NCI-H1092 (cell line): ENCODE measurements at regions not wholly inside any gene's neighbourhood (a gene's known extent, or its start where the extent isn't known, plus 50 kb on each side); places are given as distances from the start of the nearest gene placed in this dataset.
"Not testable (repeated sequence)": the region's sequence is repeated elsewhere in the genome, so short reads cannot be mapped to it uniquely, and the experiment has no call there.

Experiments used
- DNase-seq: peaks from one replicate; lab custom pipeline; 2025; lab: John Stamatoyannopoulos, UW

- DNase-seq: not testable (repeated sequence)
Observed at GRCh38 chr16:29274055-29275035, 132.2 kb downstream of the NPIPB11 start.

DNA sequence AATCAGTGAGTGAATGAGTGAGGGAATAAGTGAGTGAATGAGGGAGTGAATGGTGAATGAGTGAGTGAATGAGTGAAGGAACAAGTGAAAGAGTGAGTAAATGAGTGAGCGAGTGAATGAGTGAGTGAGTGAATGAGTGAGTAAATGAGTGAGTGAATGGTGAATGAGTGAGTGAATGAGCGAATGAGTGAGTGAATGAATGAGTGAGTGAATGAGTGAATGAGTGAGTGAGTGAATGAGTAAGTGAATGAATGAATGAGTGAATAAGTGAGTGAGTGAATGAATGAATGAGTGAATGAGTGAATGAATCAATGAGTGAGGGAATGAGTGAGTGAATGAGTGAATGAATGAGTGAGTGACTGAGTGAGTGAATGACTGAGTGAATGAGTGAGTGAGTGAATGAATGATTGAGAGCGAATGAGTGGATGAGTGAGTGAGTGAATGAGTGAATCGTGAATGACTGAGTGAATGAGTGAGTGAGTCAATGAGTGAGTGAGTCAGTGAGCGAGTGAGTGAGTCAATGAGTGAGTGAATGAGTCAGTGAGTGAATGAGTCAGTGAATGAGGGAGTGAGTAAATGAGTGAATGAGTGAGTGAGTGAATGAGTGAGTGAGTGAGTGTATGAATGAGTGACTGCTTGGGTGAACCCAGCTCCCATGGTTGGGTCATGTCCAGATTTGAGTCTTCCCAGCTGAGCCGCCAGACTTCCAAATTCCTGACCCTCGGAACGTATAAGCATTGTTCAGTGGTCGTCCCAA lies 133.0 kb downstream of the NPIPB11 start:
- DNase-seq: not testable (repeated sequence)

GRCh38 chr16:29271721-29272675 lies 134.5 kb downstream of the NPIPB11 start:
- not testable (repeated sequence) for DNase-seq

DNA sequence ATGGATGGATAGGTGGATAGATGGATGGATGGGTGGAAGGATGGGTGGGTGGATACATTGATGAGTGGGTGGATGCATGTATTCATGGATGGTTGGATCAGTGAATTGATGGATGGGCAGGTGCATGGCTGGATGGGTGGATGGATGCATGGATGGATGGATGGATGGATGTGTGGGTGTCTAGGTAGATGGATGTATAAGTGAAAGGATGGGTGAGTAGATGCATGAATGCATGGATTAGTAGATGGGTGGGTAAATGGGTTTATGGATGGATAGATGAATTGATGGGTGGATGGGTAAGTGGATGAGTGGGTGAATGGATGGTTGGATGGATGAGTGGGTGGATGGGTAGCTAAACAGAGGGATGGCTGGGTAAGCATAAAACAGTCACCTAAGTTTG lies 135.6 kb downstream of the NPIPB11 start:
- DNase-seq: not testable (repeated sequence)

- not testable (repeated sequence) for DNase-seq
Observed at GRCh38 chr16:29270033-29270432, 136.5 kb downstream of the NPIPB11 start.

DNA sequence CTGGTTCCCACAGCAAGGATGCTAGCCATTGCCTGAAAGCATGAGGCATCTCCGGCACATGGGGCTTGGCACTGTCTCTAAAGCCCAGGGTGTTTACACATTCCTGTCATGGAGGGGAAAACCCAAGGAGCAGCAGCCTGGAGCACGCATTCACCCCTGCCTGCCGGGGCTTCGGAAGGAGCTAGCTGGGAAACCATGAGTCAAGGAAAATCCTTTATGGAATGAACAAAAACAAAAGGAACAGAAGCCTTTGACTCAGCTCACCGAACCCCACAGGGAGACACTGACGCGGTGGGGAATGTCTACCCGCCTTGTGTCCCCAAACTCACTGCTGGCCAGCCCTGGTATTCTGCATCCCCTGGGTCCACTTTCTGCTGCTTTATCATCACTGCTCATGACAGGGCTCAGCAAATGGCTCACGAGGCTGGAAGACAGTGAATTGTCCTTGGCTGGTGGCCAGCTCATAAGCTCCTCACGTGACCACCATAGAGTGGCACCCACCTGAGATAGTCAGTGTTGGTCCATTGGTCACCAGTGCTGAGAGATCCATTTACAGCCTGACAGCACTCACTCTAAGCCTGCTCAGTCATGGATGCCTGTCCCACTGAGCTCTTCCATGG lies 137.2 kb downstream of the NPIPB11 start:
- not testable (repeated sequence) for DNase-seq

DNA sequence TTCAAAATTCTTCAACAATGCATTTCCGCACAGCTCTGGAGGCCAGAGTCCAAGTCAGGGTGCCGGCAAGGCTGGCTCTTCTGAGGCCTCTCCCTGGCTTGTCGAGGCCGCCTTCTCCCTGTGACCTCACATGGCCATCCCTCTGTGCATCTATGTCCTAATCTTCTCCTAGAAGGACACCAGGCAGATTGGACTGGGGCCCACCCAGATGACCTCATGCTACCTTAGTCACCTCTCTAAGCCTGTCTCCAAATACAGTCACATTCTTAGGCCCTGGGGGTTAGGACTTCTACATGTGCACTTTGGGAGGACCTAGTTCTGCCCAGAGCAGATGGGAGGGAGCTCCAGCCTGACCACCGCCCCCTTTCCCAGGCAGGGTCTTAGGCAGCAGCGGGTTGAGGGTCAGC lies 137.7 kb downstream of the NPIPB11 start:
- DNase-seq: not testable (repeated sequence)

- not testable (repeated sequence) for DNase-seq
Observed at GRCh38 chr16:29268348-29268747, 138.2 kb downstream of the NPIPB11 start.

GRCh38 chr16:29267891-29268290 lies 138.6 kb downstream of the NPIPB11 start:
- DNase-seq: not testable (repeated sequence)

- not testable (repeated sequence) for DNase-seq
Observed at GRCh38 chr16:29267055-29267619, 139.4 kb downstream of the NPIPB11 start.

GRCh38 chr16:29266612-29267011 lies 139.9 kb downstream of the NPIPB11 start:
- DNase-seq: not testable (repeated sequence)

DNA sequence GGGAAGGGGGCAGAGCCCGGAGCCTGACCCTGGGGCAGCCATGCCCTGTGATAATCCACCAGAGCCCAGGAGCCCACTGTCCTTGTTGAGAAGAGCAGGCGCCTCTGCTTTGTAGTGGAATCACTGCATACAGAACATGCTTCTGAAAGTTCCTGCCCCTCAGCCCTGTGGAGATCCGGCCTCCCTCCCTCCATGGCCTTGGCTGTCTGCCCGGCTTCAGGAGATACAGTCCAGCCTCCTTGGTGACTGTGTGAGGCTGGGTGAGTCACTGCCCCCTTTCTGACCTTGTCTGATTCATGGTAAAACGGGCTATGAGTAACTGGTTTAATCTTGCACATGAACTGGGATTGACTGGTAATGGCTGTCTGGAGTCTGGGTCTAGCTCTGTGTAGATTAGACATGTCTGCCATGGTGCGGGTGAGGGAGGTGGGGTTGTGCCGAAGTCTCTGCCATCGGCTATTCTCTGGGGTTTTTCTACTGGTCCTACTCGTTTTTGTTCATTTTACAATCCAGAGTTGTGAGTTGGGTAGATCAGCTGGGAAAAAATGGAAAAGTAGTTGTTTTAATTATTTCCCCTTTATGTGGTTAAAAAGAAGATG lies 141.2 kb downstream of the NPIPB11 start:
- DNase-seq: not testable (repeated sequence)

DNA sequence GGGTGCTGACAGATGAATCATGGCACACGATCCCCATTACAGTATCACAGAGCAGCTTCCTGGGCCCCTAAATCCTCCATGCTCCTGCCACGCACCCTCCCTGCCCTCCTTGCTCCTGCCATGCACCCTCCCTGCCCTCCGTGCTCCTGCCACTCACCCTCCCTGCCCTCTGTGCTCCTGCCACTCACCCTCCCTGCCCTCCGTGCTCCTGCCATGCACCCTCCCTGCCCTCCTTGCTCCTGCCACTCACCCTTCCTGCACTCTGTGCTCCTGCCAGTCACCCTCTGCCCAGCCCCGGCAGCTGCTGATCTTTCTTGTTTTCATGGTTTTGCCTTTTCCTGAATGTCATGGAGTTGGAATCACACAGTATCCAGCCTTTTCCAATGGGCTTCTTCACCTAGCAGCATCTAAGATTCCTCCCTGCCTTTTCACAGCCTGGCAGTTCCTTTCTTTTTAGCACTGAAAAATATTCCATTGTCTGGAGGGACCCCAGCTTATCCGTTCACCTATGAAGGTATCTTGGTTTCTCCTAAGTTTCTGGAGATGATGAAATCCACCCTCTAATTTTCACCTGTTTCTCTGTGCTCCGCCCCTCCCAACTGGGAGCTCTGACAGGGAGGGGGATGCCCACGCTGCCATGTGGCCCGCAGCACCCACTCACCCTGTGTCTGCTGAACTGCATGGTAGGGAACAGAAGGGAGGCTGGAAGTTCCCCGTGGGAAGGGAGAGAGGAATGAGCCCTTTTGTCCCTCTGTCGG lies 142.3 kb downstream of the NPIPB11 start:
- not testable (repeated sequence) for DNase-seq

DNA sequence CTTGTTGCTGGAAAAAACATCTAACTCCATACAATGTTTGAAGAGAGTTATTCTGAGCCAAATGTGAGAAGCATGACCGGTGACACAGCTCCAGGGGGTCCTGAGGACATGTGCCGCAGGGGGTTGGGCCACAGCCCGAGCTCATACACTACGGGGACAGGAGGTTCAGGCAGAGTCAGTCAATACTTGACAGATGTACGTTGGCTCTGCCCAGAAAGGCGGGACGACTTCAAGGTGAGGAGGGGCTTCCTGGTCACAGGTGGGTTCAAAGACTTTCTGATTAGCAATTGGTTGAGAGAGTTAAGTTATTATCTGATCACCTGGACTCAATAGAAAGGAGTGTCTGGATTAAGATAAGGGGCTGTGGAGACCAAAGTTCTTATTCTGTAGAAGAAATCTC lies 143.8 kb downstream of the NPIPB11 start:
- DNase-seq: not testable (repeated sequence)

- DNase-seq: not testable (repeated sequence)
Observed at GRCh38 chr16:29261427-29262248, 144.9 kb downstream of the NPIPB11 start.

GRCh38 chr16:29260683-29261426 lies 145.7 kb downstream of the NPIPB11 start:
- not testable (repeated sequence) for DNase-seq

DNA sequence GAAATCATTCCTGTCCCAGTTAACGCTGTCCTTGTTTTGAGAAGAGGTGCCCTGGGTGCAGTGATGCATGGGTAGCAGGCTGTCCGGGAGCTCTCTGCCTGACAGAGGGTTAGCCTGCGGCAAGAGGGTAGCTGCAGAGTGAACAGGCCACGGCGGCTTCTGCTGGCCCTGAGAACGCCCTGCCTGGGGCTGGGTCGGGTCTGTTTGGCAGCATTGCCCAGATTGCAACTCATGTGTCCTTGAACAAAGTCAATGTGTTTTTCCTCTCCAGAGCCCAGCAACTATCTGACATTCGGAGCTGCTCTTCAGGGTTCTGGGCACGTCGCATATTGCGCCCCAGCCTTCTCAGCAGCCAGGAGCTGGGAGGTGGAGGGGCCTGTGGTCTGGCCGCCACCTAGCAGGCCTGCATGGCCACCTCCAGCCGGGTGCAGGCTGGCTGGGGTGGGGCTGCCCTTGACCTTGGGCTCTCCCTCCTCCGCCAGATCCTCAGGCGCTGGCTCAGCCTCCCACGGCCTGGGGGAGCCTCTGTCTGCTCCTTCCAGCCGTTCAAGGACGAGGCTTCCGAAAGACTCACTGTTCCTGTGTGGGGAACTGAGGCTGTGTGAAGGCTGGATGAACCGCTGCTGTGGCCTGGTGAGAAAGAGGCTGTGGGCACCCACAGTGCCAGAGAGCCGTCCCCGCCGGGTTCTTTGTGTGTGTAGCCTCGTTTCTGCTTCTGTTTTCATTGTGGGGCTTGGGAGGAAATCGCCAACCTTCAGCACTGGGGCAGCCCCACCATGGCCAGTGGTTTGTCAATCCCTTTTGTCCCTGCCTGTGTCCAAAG lies 146.7 kb downstream of the NPIPB11 start:
- not testable (repeated sequence) for DNase-seq
